ENCODE measurements at regions not wholly inside any gene's neighbourhood (a gene's known extent, or its start where the extent isn't known, plus 50 kb on each side); places are given as distances from the start of the nearest gene placed in this dataset.

- H3K27ac ChIP-seq, result no peak overlapping the region
- DNase-seq, result no peak
- intact Hi-C loops (cut with DNase I), result no loop called here
- H3K27me3 ChIP-seq, result no peaks in the 10 kb centered on the region
- no peak for ATAC-seq
- H3K4me3 ChIP-seq, result no peak overlapping the region
- H3K9me3 ChIP-seq, result no peaks in the 10 kb centered on the region
- TF ChIP-seq POLR2A (IDR thresholded peaks at IDR 0.05) (no peak), CTCF (IDR thresholded peaks at IDR 0.05) (no peak)
- 81 to 88% (median 82%) methylated on average over 4 of the region's 4 CpGs for WGBS, 4 donors
- H3K4me1 ChIP-seq, result no peaks in the 10 kb centered on the region
- H3K36me3 ChIP-seq, result no peaks in the 10 kb centered on the region
These were observed 243.3 kb downstream of the LMO4 start for GRCh38 chr1:87572008-87572407.

- H3K4me1 ChIP-seq, result no peaks in the 10 kb centered on the region
- no peaks in the 10 kb centered on the region for H3K9me3 ChIP-seq
- no peak overlapping the region for H3K4me3 ChIP-seq
- no peak for TF ChIP-seq POLR2A (IDR thresholded peaks at IDR 0.05)
- no peak for TF ChIP-seq CTCF (IDR thresholded peaks at IDR 0.05)
- H3K27ac ChIP-seq, result no peak overlapping the region
- H3K27me3 ChIP-seq, result no peaks in the 10 kb centered on the region
- H3K36me3 ChIP-seq, result no peaks in the 10 kb centered on the region
- DNase-seq (no peak), ATAC-seq (no peak)
- intact Hi-C loops (cut with DNase I), result no loop called here
- WGBS, 4 donors, result 85 to 96% (median 90%) methylated on average over 2 of the region's 2 CpGs
These were observed 244.2 kb downstream of the LMO4 start for GRCh38 chr1:87572891-87573290.

GRCh38 chr1:87575528-87575927 is 246.8 kb downstream of the LMO4 start:
- Histone ChIP-seq H3K27me3 (no peaks in the 10 kb centered on the region), H3K27ac (no peak overlapping the region), H3K4me3 (no peak overlapping the region), H3K9me3 (no peaks in the 10 kb centered on the region), H3K36me3 (no peaks in the 10 kb centered on the region), H3K4me1 (no peaks in the 10 kb centered on the region)
- TF ChIP-seq POLR2A (IDR thresholded peaks at IDR 0.05) (no peak), CTCF (IDR thresholded peaks at IDR 0.05) (no peak)
- DNase-seq, result no peak
- 63 to 73% (median 71%) methylated on average over 3 of the region's 3 CpGs for WGBS, 4 donors
- intact Hi-C loops (cut with DNase I), result no loop called here
- no peak for ATAC-seq

GRCh38 chr1:87578464-87578863 is 249.8 kb downstream of the LMO4 start:
- H3K27me3 ChIP-seq, result no peaks in the 10 kb centered on the region
- H3K27ac ChIP-seq, result no peak overlapping the region
- no peaks in the 10 kb centered on the region for H3K4me1 ChIP-seq
- no peak overlapping the region for H3K4me3 ChIP-seq
- DNase-seq (no peak), ATAC-seq (no peak)
- H3K36me3 ChIP-seq, result no peaks in the 10 kb centered on the region
- intact Hi-C loops (cut with DNase I), result no loop called here
- WGBS, 4 donors, result 9 to 19% (median 13%) methylated on average over 3 of the region's 3 CpGs
- no peak for TF ChIP-seq POLR2A (IDR thresholded peaks at IDR 0.05)
- TF ChIP-seq CTCF (IDR thresholded peaks at IDR 0.05), result no peak
- H3K9me3 ChIP-seq, result no peaks in the 10 kb centered on the region
